ENCODE measurements at regions not wholly inside any gene's neighbourhood (a gene's known extent, or its start where the extent isn't known, plus 50 kb on each side); places are given as distances from the start of the nearest gene placed in this dataset.

GRCh38 chr1:228852511-228853088, 117.3 kb downstream of the RHOU start:
- Histone ChIP-seq H3K27me3 (no peaks in the 10 kb centered on the region), H3K27ac (no peak overlapping the region), H3K9me3 (no peaks in the 10 kb centered on the region), H3K36me3 (no peaks in the 10 kb centered on the region), H3K4me1 (no peaks in the 10 kb centered on the region), H3K4me3 (replicated peaks in 1 of 3) (no peak overlapping the region)
- no peak for TF ChIP-seq POLR2A (IDR thresholded peaks at IDR 0.05)
- no peak for TF ChIP-seq CTCF (IDR thresholded peaks at IDR 0.05)
- intact Hi-C loops (cut with DNase I): no loop called here
- no peak for DNase-seq
- 94 to 97% methylated on average over 3 of the region's 3 CpGs for WGBS, 2 donors

- no peaks in the 10 kb centered on the region for H3K9me3 ChIP-seq
- TF ChIP-seq CTCF (IDR thresholded peaks at IDR 0.05): no peak
- no peak for TF ChIP-seq POLR2A (IDR thresholded peaks at IDR 0.05)
- H3K36me3 ChIP-seq: no peaks in the 10 kb centered on the region
- H3K4me3 ChIP-seq (replicated peaks in 1 of 3): no peak overlapping the region
- DNase-seq: no peak
- no peaks in the 10 kb centered on the region for H3K27me3 ChIP-seq
- H3K4me1 ChIP-seq: no peaks in the 10 kb centered on the region
- intact Hi-C loops (cut with DNase I): no loop called here
- 90 to 96% methylated on average over 2 of the region's 2 CpGs for WGBS, 2 donors
- H3K27ac ChIP-seq: no peak overlapping the region
Observed at GRCh38 chr1:228853191-228853590, 117.9 kb downstream of the RHOU start.

GRCh38 chr1:228853637-228854036, 118.4 kb downstream of the RHOU start:
- no peaks in the 10 kb centered on the region for H3K36me3 ChIP-seq

GRCh38 chr1:228854907-228855306, 119.6 kb downstream of the RHOU start:
- 96 to 97% methylated on average over 3 of the region's 3 CpGs for WGBS, 2 donors
- no peak for DNase-seq
- Histone ChIP-seq H3K4me3 (replicated peaks in 1 of 3) (no peak overlapping the region), H3K9me3 (no peaks in the 10 kb centered on the region), H3K4me1 (no peaks in the 10 kb centered on the region), H3K27ac (no peak overlapping the region), H3K27me3 (no peaks in the 10 kb centered on the region), H3K36me3 (no peaks in the 10 kb centered on the region)
- intact Hi-C loops (cut with DNase I): no loop called here
- TF ChIP-seq POLR2A (IDR thresholded peaks at IDR 0.05) (no peak), CTCF (IDR thresholded peaks at IDR 0.05) (no peak)

More at GRCh38 chr1:228853637-228854036, 118.4 kb downstream of the RHOU start:
- DNase-seq: no peak
- intact Hi-C loops (cut with DNase I): no loop called here
- no peak for TF ChIP-seq POLR2A (IDR thresholded peaks at IDR 0.05)
- no peak for TF ChIP-seq CTCF (IDR thresholded peaks at IDR 0.05)
- Histone ChIP-seq H3K27ac (no peak overlapping the region), H3K4me3 (replicated peaks in 1 of 3) (no peak overlapping the region), H3K9me3 (no peaks in the 10 kb centered on the region), H3K27me3 (no peaks in the 10 kb centered on the region), H3K4me1 (no peaks in the 10 kb centered on the region)
- WGBS, 2 donors: 91 to 100% methylated on average over 1 of the region's 1 CpG

- TF ChIP-seq CTCF (IDR thresholded peaks at IDR 0.05) (no peak), POLR2A (IDR thresholded peaks at IDR 0.05) (no peak)
- Histone ChIP-seq H3K4me1 (peaks cover 11 to 23% of the 10 kb centered on the region in 2 donors), H3K4me3 (replicated peaks in 1 of 3) (no peak overlapping the region), H3K27ac (no peak overlapping the region), H3K27me3 (no peaks in the 10 kb centered on the region), H3K36me3 (no peaks in the 10 kb centered on the region), H3K9me3 (no peaks in the 10 kb centered on the region)
- no peak for DNase-seq
- intact Hi-C loops (cut with DNase I): no loop called here
Observed at GRCh38 chr1:228857611-228858010, 122.3 kb downstream of the RHOU start.
